GM18858 (cell line): ENCODE measurements at regions not wholly inside any gene's neighbourhood (a gene's known extent, or its start where the extent isn't known, plus 50 kb on each side); places are given as distances from the start of the nearest gene placed in this dataset.
"Not testable (repeated sequence)": the region's sequence is repeated elsewhere in the genome, so short reads cannot be mapped to it uniquely, and the experiment has no call there.

ENCODE experiments used
- ATAC-seq: cut with Tn5 transposase; IDR thresholded peaks from one replicate; pipeline ENCODE4 v1.9.1; 2021; ENCODE audit not compliant: unreplicated experiment

- no peak for ATAC-seq
Measured at GRCh38 chr10:8305876-8306652, 251.6 kb downstream of the GATA3 start.

GRCh38 chr10:8306685-8307364, 252.3 kb downstream of the GATA3 start:
- ATAC-seq = no peak

- no peak for ATAC-seq
Measured at GRCh38 chr10:8310930-8311329, 256.4 kb downstream of the GATA3 start.

GRCh38 chr10:8311526-8312070, 257.1 kb downstream of the GATA3 start:
- no peak for ATAC-seq

- no peak for ATAC-seq
Measured at GRCh38 chr10:8312079-8312478, 257.6 kb downstream of the GATA3 start.

GRCh38 chr10:8312781-8313180, 258.3 kb downstream of the GATA3 start:
- ATAC-seq = no peak

- no peak for ATAC-seq
Measured at GRCh38 chr10:8314486-8314885, 260.0 kb downstream of the GATA3 start.

- peak; percentile 76 for ATAC-seq
Measured at GRCh38 chr10:8315619-8316021, 261.1 kb downstream of the GATA3 start.

GRCh38 chr10:8316284-8316683, 261.8 kb downstream of the GATA3 start:
- no peak for ATAC-seq

GRCh38 chr10:8318429-8318828, 263.9 kb downstream of the GATA3 start:
- ATAC-seq = not testable (repeated sequence)

- no peak for ATAC-seq
Measured at GRCh38 chr10:8318956-8319355, 264.5 kb downstream of the GATA3 start.

GRCh38 chr10:8319704-8320103, 265.2 kb downstream of the GATA3 start:
- ATAC-seq = no peak

- no peak for ATAC-seq
Measured at GRCh38 chr10:8321990-8322389, 267.5 kb downstream of the GATA3 start.

GRCh38 chr10:8323428-8324054, 269.1 kb downstream of the GATA3 start:
- ATAC-seq = no peak

GRCh38 chr10:8325024-8325980, 270.8 kb downstream of the GATA3 start:
- ATAC-seq = no peak

- ATAC-seq = no peak
Measured at GRCh38 chr10:8326396-8327139, 272.1 kb downstream of the GATA3 start.

- ATAC-seq = no peak
Measured at GRCh38 chr10:8327140-8327423, 272.6 kb downstream of the GATA3 start.

GRCh38 chr10:8331387-8331786, 276.9 kb downstream of the GATA3 start:
- no peak for ATAC-seq

GRCh38 chr10:8331896-8332729, 277.6 kb downstream of the GATA3 start:
- ATAC-seq = peak; percentile 92
